HEK293 (cell line): ENCODE measurements at regions not wholly inside any gene's neighbourhood (a gene's known extent, or its start where the extent isn't known, plus 50 kb on each side); places are given as distances from the start of the nearest gene placed in this dataset.
"Not testable (repeated sequence)": the region's sequence is repeated elsewhere in the genome, so short reads cannot be mapped to it uniquely, and the experiment has no call there.

Source experiments
- ATF2 ChIP-seq: fragments of 450-650 bp; formaldehyde crosslinking; IDR thresholded peaks from 2 replicates; pipeline ENCODE4 v1.5.1; 2016; ENCODE audit warnings: missing biosample characterization, missing genetic modification characterization, low read depth
- BCL6B ChIP-seq: fragments of 450-650 bp; formaldehyde crosslinking; IDR thresholded peaks from 2 replicates; pipeline ENCODE4 v1.5.1; 2017; ENCODE audit warnings: missing biosample characterization, missing genetic modification characterization
- CTCF ChIP-seq: fragments of 450-650 bp; formaldehyde crosslinking; IDR thresholded peaks from 2 replicates; pipeline ENCODE4 v1.5.1; 2016; ENCODE audit warnings: missing biosample characterization, missing genetic modification characterization
- GFI1B ChIP-seq: fragments of 450-650 bp; formaldehyde crosslinking; IDR thresholded peaks from 2 replicates; pipeline ENCODE4 v1.5.1; 2016; ENCODE audit warnings: missing biosample characterization, missing genetic modification characterization
- KLF1 ChIP-seq: fragments of 450-650 bp; formaldehyde crosslinking; IDR thresholded peaks from 2 replicates; pipeline ENCODE4 v1.5.1; 2016; ENCODE audit warnings: missing biosample characterization, missing genetic modification characterization
- KLF16 ChIP-seq: fragments of 450-650 bp; formaldehyde crosslinking; IDR thresholded peaks from 2 replicates; pipeline ENCODE4 v1.5.1; 2017; ENCODE audit warnings: missing biosample characterization, missing genetic modification characterization
- PRDM4 ChIP-seq: fragments of 450-650 bp; formaldehyde crosslinking; IDR thresholded peaks from 2 replicates; pipeline ENCODE4 v1.5.1; 2017; ENCODE audit warnings: missing biosample characterization, missing genetic modification characterization
- REST ChIP-seq: fragments of 450-650 bp; formaldehyde crosslinking; IDR thresholded peaks from 2 replicates; pipeline ENCODE4 v1.5.1; 2016; ENCODE audit warnings: missing biosample characterization, missing genetic modification characterization
- ZBTB17 ChIP-seq: fragments of 450-650 bp; formaldehyde crosslinking; IDR thresholded peaks from 2 replicates; pipeline ENCODE4 v1.5.1; 2016; ENCODE audit warnings: missing biosample characterization, missing genetic modification characterization
- ZNF175 ChIP-seq: fragments of 450-650 bp; formaldehyde crosslinking; IDR thresholded peaks from 2 replicates; pipeline ENCODE4 v1.5.1; 2016; ENCODE audit warnings: missing biosample characterization, missing genetic modification characterization
- ZNF184 ChIP-seq: fragments of 450-650 bp; IDR thresholded peaks from 2 replicates; pipeline ENCODE4 v1.5.1; 2018; ENCODE audit warnings: missing biosample characterization, mild to moderate bottlenecking, missing genetic modification characterization
- ZNF248 ChIP-seq: fragments of 450-650 bp; formaldehyde crosslinking; IDR thresholded peaks from 2 replicates; pipeline ENCODE4 v1.5.1; 2017; ENCODE audit warnings: missing biosample characterization, missing genetic modification characterization
- ZNF704 ChIP-seq: fragments of 450-650 bp; formaldehyde crosslinking; IDR thresholded peaks from 2 replicates; pipeline ENCODE4 v1.5.1; 2016; ENCODE audit warnings: missing biosample characterization, missing genetic modification characterization
- ZNF837 ChIP-seq: fragments of 450-650 bp; formaldehyde crosslinking; IDR thresholded peaks from 2 replicates; pipeline ENCODE4 v1.5.1; 2016; ENCODE audit warnings: missing biosample characterization, missing genetic modification characterization

- TF ChIP-seq ZNF175 (tag by site-specific recombination); ZNF837 (tag by site-specific recombination); CTCF; PRDM4 (tag by site-specific recombination); KLF1 (tag by site-specific recombination); ZNF704 (tag by site-specific recombination); GFI1B (tag by site-specific recombination); ATF2 (tag by site-specific recombination); ZNF248 (tag by site-specific recombination); ZNF184 (tag by site-specific recombination); REST (tag by site-specific recombination); BCL6B; ZBTB17 (tag by site-specific recombination); KLF16 (tag by site-specific recombination): not testable (repeated sequence)
Observed at GRCh38 chr3:124066543-124066942, 74.6 kb upstream of the ROPN1 start.
